ENCODE measurements at regions not wholly inside any gene's neighbourhood (a gene's known extent, or its start where the extent isn't known, plus 50 kb on each side); places are given as distances from the start of the nearest gene placed in this dataset.

DNA sequence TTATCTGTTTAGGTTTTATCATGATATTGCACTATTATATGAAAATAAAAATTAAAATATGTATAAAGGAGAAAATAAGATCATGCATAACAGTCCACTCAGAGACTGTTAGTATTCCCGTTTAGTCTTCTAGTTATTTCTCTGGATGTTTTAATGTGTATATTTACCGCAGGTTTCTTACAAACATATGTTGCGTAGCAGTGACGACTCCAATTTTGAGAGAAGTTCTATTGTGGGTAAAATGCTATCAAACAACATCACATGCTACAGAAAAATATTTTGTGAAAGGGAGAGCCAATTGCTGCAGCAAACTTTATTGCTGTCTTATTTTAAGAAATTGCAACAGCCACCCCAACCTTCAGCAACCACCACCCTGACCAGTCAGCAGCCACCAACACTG lies 72.4 kb upstream of the NXT1 start:
- no peak for FAIRE-seq

DNA sequence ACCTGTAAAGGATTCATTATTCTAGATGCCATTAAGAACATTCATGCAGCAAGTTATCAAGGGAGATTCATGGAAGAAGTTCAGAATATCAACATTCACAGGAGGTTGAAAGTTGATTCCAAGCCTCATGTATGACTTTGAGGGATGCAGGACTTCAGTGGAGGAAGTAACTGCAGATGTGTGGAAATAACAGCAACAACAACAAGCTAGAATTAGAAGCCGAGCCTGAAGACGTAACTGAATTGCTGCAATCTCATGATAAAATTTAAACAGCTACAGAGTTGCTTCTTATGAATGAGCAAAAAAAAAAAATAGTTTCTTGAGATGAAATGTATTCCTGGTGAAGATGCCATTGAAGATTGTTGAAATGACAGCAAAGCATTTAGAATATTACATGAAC lies 73.3 kb upstream of the NXT1 start:
- FAIRE-seq = no peak

DNA sequence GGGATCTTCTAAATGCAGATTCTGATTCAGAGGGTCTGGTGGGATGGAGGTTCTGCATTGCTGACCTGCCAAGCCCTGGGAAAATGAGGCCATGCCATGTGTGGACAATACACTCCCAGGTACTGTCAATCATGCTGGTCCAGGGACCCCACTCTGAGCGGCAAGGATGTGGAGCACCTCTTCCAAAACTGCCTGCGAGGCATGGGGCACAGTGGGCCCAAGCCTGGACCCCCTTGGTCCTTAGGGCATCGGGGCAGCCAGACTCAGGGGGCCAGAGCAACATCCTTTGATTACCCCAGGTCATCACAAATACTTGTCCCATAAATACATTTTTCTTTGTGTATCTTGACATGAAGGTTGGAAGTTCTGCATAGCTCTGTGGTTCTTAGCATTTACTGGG lies 76.8 kb upstream of the NXT1 start:
- no peak for FAIRE-seq

DNA sequence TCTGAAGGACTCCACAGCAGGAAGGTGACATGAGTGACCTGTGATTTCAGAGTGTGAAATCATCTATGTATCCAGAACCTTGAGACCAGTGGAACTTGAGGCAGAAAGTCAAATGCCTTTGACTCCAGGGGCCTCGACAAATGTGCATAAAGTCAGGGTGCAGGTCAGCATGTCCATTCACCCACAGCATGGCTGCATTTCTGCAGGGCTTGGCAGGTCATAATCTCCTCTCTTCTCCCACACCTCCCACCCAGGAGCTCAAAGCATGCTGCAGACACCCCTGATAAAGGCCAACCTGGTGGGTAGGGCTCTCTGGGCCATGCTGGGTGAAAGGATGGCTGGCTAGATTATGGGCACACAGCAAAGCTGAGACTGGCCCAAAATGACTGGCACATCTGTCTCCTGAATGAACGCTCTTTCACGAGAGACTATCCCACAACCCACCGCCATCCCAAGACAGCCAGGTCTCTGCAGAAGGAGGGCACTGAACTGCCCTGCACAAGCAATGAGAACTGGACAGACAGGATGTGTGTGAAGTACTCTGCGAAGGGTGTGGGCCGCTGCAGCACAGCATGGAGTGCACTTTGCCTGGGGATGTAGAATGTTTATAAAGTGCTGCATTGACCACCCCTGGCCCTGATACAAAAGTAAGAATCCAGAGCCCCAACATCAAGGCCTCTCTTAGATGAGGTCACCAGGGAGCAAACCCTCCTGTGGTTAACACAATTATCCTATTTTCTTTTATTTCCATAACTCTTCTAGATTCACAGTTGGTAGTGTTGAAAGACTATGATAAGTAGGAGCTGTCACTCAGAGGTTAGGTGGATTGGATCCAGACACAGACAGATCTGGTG lies 78.2 kb upstream of the NXT1 start:
- FAIRE-seq = no peak

DNA sequence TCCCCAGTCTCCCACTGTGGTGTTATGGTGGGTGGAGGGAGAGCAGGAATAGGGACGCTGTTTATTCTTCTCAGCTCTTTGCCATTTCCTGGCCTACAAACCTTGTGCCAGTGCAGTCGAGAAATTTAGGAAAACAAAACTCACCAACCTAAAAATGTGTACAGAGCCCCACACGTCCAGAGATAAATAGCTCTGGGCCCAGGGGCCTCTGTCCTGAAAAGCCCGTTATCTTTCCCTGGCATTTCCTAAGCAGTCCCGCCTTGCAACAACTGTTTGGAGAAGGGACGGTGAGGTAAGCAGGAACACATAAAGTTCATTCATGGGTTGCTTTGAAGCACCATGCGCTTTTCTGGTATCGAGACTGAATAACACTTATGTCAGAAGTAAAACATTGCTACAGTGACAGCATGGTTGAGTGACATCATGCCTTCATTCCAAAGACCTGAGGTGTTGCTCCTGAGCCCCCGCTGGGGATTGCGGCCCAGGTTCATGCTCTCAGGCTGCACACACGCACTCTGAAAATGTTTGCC lies 80.1 kb upstream of the NXT1 start:
- FAIRE-seq = no peak

DNA sequence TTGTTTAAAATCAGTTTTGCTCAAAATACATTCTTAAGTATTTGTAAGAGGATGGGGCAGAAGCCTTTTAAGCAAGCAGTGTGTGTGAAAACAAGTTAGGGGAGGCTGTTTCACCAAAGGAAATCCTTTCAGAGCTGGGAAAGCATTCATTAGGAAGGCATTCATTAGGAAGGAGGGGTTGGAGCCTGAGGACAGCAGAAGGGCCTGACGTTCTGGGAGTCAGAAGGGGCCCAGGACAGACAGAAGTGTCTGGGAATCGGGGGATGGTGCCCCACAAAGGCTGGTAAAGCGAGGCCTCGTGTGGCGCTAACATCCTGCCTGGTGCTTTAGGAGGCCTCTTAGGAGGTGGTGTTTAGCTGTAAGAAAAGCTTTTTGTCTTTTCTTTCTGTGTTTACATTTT lies 80.6 kb upstream of the NXT1 start:
- no peak for FAIRE-seq

DNA sequence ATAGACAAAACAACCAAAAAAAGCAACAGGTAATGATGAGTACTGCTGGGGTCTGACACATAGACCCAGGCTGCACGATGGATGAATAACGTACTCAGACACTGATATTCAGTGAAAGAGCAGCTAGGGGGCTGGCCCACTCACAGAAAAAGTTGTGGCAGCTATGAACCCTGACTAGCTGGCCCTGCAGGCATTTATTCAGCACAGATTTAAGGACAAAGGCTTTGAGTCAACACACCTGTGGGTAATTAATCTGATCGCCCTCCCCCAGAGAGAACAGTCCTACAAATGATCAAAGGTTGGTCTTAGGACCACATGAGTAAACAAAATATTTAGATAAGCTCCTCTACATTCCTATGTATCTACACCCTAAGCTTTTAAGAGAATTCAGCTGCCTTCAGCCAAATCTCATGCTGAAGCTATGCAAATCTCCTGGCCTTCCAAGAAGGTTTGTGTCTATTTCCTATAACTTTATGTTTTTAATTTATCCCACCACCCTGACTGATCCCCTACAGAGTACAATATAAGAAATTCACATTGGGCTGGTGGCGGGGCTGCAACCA lies 81.7 kb upstream of the NXT1 start:
- no peak for FAIRE-seq

DNA sequence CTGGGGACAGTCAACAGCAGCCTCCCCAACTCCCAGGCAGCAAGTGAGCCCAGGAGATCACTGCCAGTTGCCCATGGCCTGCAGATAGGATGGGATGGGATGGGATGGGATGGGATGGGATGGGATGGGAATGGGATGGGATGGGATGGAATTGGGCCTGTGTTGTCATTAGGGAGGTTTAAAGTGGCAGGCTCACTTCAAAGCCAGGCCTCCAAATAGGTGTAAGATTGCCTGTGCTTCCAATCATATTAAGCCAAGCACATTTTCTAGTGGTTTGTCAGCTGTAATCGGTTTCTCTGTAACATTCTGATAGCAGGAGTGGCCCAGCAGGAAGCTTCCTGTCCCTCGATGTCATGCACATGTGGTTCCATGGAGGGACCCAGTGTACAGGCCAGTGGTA lies 82.7 kb upstream of the NXT1 start:
- no peak for FAIRE-seq

DNA sequence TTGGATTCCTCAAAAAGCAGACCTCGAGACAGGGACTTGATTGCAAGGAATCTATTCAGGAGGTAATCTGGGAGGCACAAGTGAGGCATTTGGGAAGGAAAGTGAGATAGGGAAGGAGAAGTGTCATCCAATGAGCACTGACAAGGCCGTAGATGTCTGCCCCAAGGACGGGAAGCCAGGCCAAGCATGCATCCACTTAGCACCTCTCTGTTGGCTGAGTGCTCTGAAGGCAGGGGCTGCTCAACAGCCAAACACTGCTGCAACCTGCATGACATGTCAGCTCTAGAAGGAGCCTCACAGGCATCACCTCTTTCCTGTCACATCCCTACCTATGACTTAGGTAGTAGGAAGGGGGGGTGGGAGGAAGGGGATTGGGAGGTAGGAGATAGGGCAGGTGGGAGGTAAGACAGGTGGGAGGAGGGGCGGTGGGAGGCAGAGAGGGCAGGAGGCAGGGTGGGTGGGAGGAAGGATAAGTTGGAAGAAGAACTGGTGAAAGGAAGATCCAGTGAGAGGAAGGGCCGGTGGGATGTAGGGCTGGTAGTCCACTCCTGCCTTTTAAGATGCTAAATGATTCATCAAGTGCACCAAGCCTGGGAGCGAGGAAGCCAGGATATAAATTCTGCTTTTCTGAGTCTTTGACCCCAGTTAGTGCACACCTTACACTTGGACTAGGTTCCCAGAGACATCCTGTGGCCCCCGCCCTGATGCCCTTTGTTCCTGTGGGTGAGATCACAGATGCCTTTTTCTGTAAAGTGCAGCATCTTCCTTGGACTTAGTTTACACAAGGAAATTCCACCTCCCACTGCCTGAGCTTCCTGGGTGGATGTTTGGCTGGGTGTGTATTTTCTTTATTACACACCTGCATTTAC lies 83.8 kb upstream of the NXT1 start:
- no peak for FAIRE-seq

DNA sequence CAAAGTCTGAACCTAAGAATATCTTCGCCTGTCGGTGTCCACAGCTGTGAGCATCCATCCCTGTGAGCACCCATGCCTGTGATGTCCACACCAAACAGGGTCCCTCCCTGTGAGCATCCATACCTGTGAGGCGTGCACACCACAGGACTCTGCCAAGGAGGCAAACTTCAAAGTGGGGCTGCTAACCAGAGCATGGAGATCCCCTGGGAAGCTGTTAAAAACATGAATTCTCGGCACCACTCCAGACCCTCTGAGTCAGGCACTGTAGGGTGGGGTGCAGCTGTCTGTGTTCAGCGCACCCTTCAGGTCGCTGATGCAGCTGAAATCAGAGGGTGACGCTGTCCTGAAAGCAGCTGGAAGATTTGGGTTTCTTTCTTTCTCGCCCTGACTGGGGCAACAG lies 85.4 kb upstream of the NXT1 start:
- no peak for FAIRE-seq

DNA sequence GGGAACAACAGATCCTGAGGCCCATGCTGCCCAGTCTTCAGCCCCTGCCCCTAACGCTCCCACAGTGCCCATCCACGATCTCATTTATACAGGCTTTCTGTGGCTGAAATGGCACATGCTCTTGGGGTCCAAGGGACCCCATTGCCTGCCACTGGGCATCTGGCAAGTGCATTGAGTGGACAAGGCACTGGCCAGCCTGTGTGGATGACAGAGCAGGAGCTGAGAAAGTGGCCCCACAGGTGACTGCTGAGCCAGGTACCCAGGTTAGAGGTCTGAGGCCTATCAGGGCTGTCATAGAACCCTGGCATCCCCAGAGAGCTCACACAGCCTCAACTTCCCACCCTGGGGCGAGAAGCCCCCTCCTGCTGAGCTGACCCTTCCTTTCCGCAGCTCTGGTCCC lies 86.0 kb upstream of the NXT1 start:
- FAIRE-seq = no peak

DNA sequence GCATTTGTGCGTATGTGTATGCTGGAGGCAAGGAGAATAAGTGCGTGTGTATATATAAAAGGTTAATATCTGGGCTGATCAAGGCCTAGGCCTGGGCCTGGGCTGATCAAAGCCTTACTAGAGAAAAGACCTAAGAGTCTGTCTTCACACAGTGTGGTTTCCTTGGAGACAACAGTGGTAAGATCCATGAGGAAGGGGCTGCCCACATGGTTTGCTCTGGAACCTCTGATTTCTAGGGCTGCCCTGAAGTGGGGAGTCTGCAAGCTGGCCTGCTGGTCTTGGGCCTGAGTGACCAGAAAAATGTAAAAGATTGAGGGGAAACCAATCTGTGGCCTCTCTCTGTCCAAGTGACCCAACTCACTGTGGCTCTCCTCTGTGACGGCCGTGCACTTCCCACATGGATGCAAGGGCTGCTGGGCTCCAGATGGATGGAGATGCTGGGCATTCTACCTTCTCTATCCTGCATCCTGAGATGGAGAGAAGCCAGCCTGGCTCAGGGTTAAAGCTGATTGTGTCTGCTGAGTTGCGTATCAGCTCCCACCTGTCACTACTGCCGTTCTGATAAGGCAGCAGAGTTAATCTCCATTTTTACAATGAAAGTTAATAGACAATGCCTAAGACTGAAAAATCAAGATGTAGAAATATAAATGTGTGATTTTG lies 90.3 kb upstream of the NXT1 start:
- no peak for FAIRE-seq

DNA sequence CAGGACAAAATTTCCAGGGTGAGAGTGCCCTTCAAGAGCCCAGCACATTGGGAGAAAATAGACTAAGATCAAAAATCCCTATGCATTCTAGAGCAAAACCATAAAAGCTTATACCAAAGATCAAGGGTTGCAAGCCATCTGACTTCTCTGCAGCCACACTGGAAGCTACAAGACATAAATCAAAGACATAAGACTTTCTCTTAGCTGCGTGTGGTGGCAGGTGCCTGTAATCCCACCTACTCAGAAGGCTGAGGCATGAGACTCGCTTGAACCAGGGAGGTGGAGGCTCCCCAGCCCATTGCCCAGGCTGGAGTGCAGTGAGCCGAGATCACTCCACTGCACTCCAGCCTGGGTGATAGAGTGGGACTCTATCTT lies 91.9 kb upstream of the NXT1 start:
- FAIRE-seq = no peak

DNA sequence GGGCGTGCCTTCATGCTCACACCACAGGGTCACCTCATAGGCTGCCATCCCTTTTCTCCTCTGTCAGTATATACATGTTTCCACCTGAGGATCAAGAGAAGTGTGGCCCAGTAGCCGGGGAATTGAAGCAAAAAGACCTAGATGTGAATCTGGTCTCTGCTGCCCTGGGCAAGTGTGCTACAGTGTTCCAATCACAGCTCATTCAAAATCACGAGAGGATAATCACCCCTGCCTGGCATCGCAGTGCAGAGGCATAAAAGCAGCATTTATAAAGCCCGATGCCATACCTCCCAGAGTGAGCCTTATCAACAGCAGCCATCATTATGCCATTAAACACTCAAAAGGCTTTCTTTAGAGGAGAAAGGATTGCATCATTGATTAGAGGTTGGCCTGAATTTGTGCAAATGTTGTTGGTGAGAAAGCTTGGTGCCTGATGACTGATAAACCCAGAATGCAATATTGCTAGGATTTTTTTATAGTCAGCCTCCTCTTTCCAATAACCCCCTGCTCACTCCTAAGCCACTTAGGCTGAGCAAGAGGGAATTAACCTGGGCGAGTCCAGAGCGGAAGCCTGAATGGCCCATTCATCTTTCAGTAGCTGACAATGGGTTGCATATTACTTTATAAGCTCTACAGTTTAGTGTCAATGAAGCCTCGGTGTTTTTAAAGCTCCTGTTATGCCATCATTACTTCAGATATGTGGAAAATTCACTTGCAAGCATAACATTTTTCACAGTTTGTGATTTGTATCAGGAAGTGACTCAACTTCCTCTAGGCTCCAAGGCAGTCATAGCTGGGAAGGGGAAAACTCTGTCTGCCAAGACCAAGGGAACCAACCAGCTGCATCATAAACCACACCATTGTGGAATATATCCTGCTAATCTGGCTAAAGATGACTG lies 92.5 kb upstream of the NXT1 start:
- no peak for FAIRE-seq

DNA sequence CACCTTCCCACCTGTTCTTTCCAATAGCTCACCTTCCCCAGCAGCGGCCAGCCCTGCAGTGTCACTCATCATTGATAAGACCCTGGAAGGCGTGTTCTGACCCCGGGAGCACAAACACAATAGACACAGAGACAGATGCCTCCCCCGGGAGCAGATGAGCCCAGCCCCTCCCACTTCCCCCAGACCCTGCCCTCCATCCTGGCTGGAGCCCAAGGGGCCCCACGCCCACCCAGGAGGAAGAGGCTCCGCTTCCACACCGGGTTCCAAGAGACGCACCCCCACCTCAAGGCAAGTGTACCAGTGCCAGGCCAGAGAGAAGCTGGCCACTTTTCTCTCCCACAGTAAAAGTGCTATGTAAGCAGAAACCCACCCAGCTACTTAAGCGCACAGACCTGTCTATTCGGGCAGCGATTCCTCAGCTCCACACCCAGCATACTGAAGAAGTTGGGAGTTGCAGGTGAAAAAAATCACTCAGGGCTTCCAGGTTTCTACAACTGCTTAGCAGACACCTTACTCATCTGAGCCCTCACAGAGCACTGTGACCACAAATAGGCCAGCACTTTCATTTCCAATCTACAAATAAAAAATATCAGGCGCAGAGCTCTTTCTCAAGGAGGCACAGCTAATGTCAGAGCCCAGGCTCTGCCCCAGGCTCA lies 93.4 kb upstream of the NXT1 start:
- no peak for FAIRE-seq

DNA sequence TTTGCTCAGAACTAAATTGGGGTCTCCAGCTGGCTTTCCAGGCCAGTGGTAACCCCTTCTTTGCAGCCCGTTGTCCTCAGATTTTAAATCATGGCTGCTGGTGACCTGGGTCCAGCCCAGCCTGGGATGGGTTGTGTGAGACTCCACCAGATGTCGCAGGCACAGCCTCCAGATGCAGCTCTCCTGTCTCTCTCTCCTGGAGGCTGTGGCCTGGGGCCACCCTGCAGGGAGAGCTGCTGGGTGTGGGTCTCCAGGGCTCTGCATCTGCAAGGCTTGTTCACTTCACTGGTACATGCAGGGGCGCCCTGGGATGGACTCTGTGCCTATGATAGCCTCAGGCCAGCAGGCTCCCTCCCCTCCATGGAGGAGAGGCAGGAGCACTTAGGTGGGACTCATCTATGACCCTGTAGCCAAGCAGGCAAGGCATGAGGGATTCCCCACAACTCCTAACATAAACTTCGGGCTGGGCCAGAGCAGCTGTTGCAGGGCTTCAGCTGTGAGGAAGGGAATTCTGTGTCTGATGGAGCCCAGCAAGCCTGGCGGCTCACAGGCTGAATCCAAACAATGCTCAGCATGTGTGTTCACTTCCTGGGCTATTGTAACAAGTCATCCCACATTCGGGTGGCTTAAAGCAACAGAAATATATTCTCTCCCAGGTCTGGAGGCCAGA lies 94.7 kb upstream of the NXT1 start:
- no peak for FAIRE-seq

DNA sequence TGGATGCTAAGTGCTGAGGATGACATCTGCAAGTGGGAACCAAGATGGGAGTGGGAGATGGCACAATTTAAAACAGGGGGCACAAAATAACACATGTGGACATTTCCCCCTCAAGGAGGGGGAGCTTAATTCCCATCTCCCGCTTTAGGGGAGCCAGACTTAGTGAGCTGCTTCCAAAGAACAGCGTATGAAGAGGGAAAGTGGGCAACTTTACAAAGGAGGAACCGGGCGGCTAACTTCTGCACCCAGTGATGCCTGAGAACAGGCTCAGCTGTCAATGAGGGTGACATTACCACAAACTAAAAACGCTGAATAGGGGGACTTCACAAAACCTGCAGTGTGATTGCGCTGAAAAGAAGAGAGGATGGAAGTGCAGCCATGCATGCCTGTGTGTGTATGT lies 95.5 kb upstream of the NXT1 start:
- FAIRE-seq = no peak

DNA sequence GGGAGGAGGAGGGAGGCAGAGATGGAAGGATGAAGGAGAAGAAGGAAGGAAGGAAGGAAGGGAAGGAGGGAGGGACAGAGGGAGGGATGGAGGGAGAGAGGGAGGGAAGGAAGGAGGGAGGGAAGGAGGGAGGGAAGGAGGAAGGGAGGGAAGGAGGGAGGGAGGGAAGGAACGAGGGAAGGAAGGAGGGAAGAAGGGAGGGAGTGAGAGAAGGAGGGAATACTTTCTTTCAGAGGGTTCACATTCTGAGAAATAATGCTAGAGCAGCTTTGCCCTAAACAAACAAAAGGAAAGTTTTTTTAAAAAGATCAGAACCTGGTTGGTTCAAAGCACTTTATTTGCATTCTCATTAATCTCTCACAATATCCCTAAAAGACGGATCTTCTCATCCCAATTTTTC lies 96.1 kb upstream of the NXT1 start:
- FAIRE-seq = no peak

DNA sequence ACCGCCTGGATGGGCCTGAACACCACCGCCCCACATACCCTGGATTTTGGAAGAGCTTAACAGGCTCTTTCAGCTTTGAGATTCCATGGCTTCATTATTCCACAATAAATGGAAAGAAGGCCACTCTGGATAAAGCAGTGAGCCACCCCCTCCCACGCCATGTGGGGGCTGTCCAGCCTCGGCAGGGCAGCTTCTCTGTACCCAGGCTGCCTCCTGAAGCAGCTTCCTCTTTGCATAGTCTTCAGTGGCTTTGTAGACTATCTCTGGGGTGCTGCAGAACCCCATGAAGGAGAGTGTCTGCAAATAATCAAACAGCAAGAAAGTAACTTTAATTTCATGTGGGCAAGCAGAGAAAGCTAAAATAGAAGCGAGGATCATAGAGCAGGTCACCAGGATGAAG lies 96.6 kb upstream of the NXT1 start:
- FAIRE-seq = no peak

DNA sequence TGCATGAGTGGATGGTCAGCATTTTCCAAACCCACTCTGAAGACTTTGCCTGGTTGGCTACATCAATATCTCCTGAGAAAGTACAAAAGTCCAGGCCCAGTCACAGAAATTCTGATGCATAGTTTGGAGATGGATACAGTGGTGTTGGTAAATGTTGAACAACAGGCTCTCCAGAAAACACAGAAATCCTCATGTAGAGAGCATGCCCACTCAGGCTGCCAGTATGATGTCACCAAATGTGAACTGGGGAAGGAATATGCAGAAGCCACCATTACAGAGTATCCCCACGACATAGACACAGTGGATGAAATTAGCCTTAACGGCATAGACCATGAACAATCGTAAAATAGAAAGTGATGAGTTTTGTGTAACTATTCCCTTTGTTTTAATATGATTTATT lies 97.1 kb upstream of the NXT1 start:
- no peak for FAIRE-seq

DNA sequence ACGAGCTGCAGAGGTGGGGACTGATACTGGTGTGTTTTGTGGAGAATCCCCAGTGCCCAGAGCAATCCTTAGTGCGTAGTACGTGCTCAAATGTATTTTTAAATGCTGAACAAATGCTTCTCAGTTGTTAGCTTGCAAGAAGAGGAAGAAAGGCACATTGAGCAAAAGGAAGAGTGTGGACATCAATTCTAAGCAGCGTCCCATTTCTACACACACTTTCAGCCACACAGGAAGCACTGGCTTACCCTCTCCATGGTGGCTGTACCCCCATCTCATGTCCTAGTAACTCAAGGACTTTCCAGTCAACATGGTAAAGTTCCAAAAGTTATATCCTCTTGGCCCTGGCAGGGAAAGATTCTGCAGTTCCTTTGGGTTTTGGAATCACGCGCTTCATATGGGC lies 98.8 kb upstream of the NXT1 start:
- no peak for FAIRE-seq

Data from G401.6 (cell line).